ENCODE measurements at regions not wholly inside any gene's neighbourhood (a gene's known extent, or its start where the extent isn't known, plus 50 kb on each side); places are given as distances from the start of the nearest gene placed in this dataset.

- Histone ChIP-seq H3K27ac (ENCODE audit: extremely low read depth, low read depth, low read length) (no peak overlapping the region), H3K4me1 (ENCODE audit: control insufficient read depth, insufficient read depth, low read length) (no peaks in the 10 kb centered on the region), H3K36me3 (ENCODE audit: control insufficient read depth in 2 of 2, insufficient read depth in 1 of 2, low read length in 2 of 2) (no peaks in the 10 kb centered on the region), H3K4me3 (ENCODE audit: low read depth, low read length) (no peak overlapping the region), H3K9me3 (ENCODE audit: control insufficient read depth, insufficient read depth, low read depth, low read length) (no peaks in the 10 kb centered on the region)
- ChIA-PET CTCF (interaction anchor here (0.7 kb wide), 1 partner anchor 215 kb away, joined by 3 read pairs; no protein-coding TSS in a partner anchor), POLR2A (no interaction called here)
- TF ChIP-seq ZNF707 (tag by site-specific recombination; IDR thresholded peaks at IDR 0.05) (no peak), ZNF184 (tag by site-specific recombination; IDR thresholded peaks at IDR 0.05) (no peak), ATF2 (tag by site-specific recombination; IDR thresholded peaks at IDR 0.05; ENCODE audit: low read depth) (no peak), ZBTB7A (tag by site-specific recombination; IDR thresholded peaks at IDR 0.05; ENCODE audit: low read depth) (no peak), ZNF48 (tag by site-specific recombination; IDR thresholded peaks at IDR 0.05) (no peak), ZNF529 (tag by site-specific recombination; IDR thresholded peaks at IDR 0.05; ENCODE audit: insufficient replicate concordance) (no peak), ZNF18 (tag by site-specific recombination; IDR thresholded peaks at IDR 0.05) (no peak), ZNF837 (tag by site-specific recombination; IDR thresholded peaks at IDR 0.05) (no peak), ZNF221 (tag by site-specific recombination; IDR thresholded peaks at IDR 0.05; ENCODE audit: borderline replicate concordance) (no peak), ZNF830 (tag by site-specific recombination; IDR thresholded peaks at IDR 0.05; ENCODE audit: low read depth) (no peak), ZNF121 (tag by site-specific recombination; IDR thresholded peaks at IDR 0.05) (no peak), ZNF521 (tag by site-specific recombination; IDR thresholded peaks at IDR 0.05) (no peak), BCL6B (tag by site-specific recombination; IDR thresholded peaks at IDR 0.05) (no peak), ZNF26 (tag by site-specific recombination; IDR thresholded peaks at IDR 0.05) (no peak), ZNF548 (tag by site-specific recombination; IDR thresholded peaks at IDR 0.05) (no peak)
These were observed 690.9 kb upstream of the TMEFF2 start for GRCh38 chr2:192885569-192886160.

- no peaks in the 10 kb centered on the region for H3K9me3 ChIP-seq (ENCODE audit: control insufficient read depth, insufficient read depth, low read depth, low read length)
- H3K27ac ChIP-seq (ENCODE audit: extremely low read depth, low read depth, low read length): no peak overlapping the region
- CTCF ChIA-PET: no interaction called here
- H3K36me3 ChIP-seq (ENCODE audit: control insufficient read depth in 2 of 2, insufficient read depth in 1 of 2, low read length in 2 of 2): no peaks in the 10 kb centered on the region
- H3K4me3 ChIP-seq (ENCODE audit: low read depth, low read length): no peak overlapping the region
- H3K4me1 ChIP-seq (ENCODE audit: control insufficient read depth, insufficient read depth, low read length): no peaks in the 10 kb centered on the region
- POLR2A ChIA-PET: no interaction called here
- TF ChIP-seq MZF1 (tag by site-specific recombination; IDR thresholded peaks at IDR 0.05; ENCODE audit: borderline replicate concordance) (no peak), ZNF776 (tag by site-specific recombination; IDR thresholded peaks at IDR 0.05; ENCODE audit: borderline replicate concordance) (no peak), ZNF548 (tag by site-specific recombination; IDR thresholded peaks at IDR 0.05) (no peak), ZNF514 (tag by site-specific recombination; IDR thresholded peaks at IDR 0.05) (no peak), ZNF645 (tag by site-specific recombination; IDR thresholded peaks at IDR 0.05) (no peak), HIC1 (tag by site-specific recombination; IDR thresholded peaks at IDR 0.05) (no peak), ZNF221 (tag by site-specific recombination; IDR thresholded peaks at IDR 0.05; ENCODE audit: borderline replicate concordance) (no peak), ZNF692 (tag by site-specific recombination; IDR thresholded peaks at IDR 0.05) (no peak), ZNF513 (tag by site-specific recombination; IDR thresholded peaks at IDR 0.05) (no peak), ZNF837 (tag by site-specific recombination; IDR thresholded peaks at IDR 0.05) (no peak)
These were observed 682.4 kb upstream of the TMEFF2 start for GRCh38 chr2:192877159-192877558.
